ENCODE measurements at regions not wholly inside any gene's neighbourhood (a gene's known extent, or its start where the extent isn't known, plus 50 kb on each side); places are given as distances from the start of the nearest gene placed in this dataset.
A peak's percentile ranks its signal among the peaks of the same experiment; 100 is the strongest.

GRCh38 chr11:134655189-134655989 is 243.3 kb upstream of the B3GAT1 start:
- WGBS, 3 donors: 79 to 81% (median 80%) methylated on average over 11 of the region's 11 CpGs

GRCh38 chr11:134654161-134654915 is 242.3 kb upstream of the B3GAT1 start:
- no peak overlapping the region for H3K4me3 ChIP-seq
- WGBS, 3 donors: 63 to 71% (median 65%) methylated on average over 20 of the region's 20 CpGs
- no peaks in the 10 kb centered on the region for H3K9me3 ChIP-seq
- H3K27ac ChIP-seq: no peak overlapping the region
- no peaks in the 10 kb centered on the region for H3K4me1 ChIP-seq (ENCODE audit: insufficient read depth)
- no peaks in the 10 kb centered on the region for H3K27me3 ChIP-seq
- H3K36me3 ChIP-seq: no peaks in the 10 kb centered on the region
- TF ChIP-seq POLR2A (IDR thresholded peaks at IDR 0.05) (no peak), EP300 (IDR thresholded peaks at IDR 0.05) (no peak), CTCF (IDR thresholded peaks at IDR 0.05) (no peak)
- intact Hi-C loops (cut with DNase I): no loop called here
- DNase-seq: peak in 1 of 5 donors; percentile 6

More at GRCh38 chr11:134655189-134655989, 243.3 kb upstream of the B3GAT1 start:
- no peaks in the 10 kb centered on the region for H3K4me1 ChIP-seq (ENCODE audit: insufficient read depth)
- no peaks in the 10 kb centered on the region for H3K9me3 ChIP-seq
- H3K27me3 ChIP-seq: no peaks in the 10 kb centered on the region
- intact Hi-C loops (cut with DNase I): no loop called here
- no peaks in the 10 kb centered on the region for H3K36me3 ChIP-seq
- peak in 1 of 5 donors; percentile 4 for DNase-seq
- no peak overlapping the region for H3K4me3 ChIP-seq
- TF ChIP-seq POLR2A (IDR thresholded peaks at IDR 0.05) (no peak), CTCF (IDR thresholded peaks at IDR 0.05) (no peak), EP300 (IDR thresholded peaks at IDR 0.05) (no peak)
- no peak overlapping the region for H3K27ac ChIP-seq

- TF ChIP-seq EP300 (IDR thresholded peaks at IDR 0.05) (no peak), POLR2A (IDR thresholded peaks at IDR 0.05) (no peak), CTCF (IDR thresholded peaks at IDR 0.05) (no peak)
- H3K36me3 ChIP-seq: no peaks in the 10 kb centered on the region
- H3K4me3 ChIP-seq: no peak overlapping the region
- no peak overlapping the region for H3K27ac ChIP-seq
- no peaks in the 10 kb centered on the region for H3K9me3 ChIP-seq
- no peaks in the 10 kb centered on the region for H3K27me3 ChIP-seq
- no peaks in the 10 kb centered on the region for H3K4me1 ChIP-seq (ENCODE audit: insufficient read depth)
- intact Hi-C loops (cut with DNase I): no loop called here
- DNase-seq: no peak
- WGBS, 3 donors: 69 to 76% (median 70%) methylated on average over 8 of the region's 8 CpGs
Measured at GRCh38 chr11:134652586-134653255, 240.7 kb upstream of the B3GAT1 start.

- TF ChIP-seq POLR2A (IDR thresholded peaks at IDR 0.05) (no peak), CTCF (IDR thresholded peaks at IDR 0.05) (no peak), EP300 (IDR thresholded peaks at IDR 0.05) (no peak)
- no peaks in the 10 kb centered on the region for H3K9me3 ChIP-seq
- DNase-seq: no peak
- H3K27ac ChIP-seq: no peak overlapping the region
- no peaks in the 10 kb centered on the region for H3K27me3 ChIP-seq
- intact Hi-C loops (cut with DNase I): loop anchor here in 1 of 4 donors (10.0 kb wide), 1 partner anchor 62 kb away; no protein-coding TSS in a partner anchor
- WGBS, 3 donors: 57 to 61% (median 59%) methylated on average over 5 of the region's 5 CpGs
- no peaks in the 10 kb centered on the region for H3K36me3 ChIP-seq
- no peak overlapping the region for H3K4me3 ChIP-seq
- no peaks in the 10 kb centered on the region for H3K4me1 ChIP-seq (ENCODE audit: insufficient read depth)
Measured at GRCh38 chr11:134647066-134647743, 235.2 kb upstream of the B3GAT1 start.
